Muscle of leg (tissue), 3 donors: ENCODE measurements at regions not wholly inside any gene's neighbourhood (a gene's known extent, or its start where the extent isn't known, plus 50 kb on each side); places are given as distances from the start of the nearest gene placed in this dataset.
"Not testable (repeated sequence)": the region's sequence is repeated elsewhere in the genome, so short reads cannot be mapped to it uniquely, and the experiment has no call there.

Source experiments
- DNase-seq: peaks from one replicate; pipeline ENCODE4 v3.0.0; 2013
- H3K27ac ChIP-seq: one replicate; pipeline ENCODE4 v1.5.1; 2013; ENCODE audit warnings: mild to moderate bottlenecking, low read length, control low read depth
- H3K27me3 ChIP-seq: one replicate; pipeline ENCODE4 v1.6.1; 2013; ENCODE audit warnings: low read length; ENCODE audit not compliant: control insufficient read depth, insufficient read depth
- H3K36me3 ChIP-seq: one replicate; pipeline ENCODE4 v1.6.1; 2013; ENCODE audit warnings: low read length; ENCODE audit not compliant: control insufficient read depth, insufficient read depth
- H3K4me1 ChIP-seq: one replicate; pipeline ENCODE4 v1.6.1; 2013; ENCODE audit warnings: low read length; ENCODE audit not compliant: control insufficient read depth, insufficient read depth
- H3K4me3 ChIP-seq: one replicate; pipeline ENCODE4 v1.5.1; 2013; ENCODE audit warnings: low read length, control low read depth
- H3K9me3 ChIP-seq: replicated peaks from 2 replicates; pipeline ENCODE4 v1.6.1; 2013; ENCODE audit warnings: low read depth, low read length; ENCODE audit not compliant: control insufficient read depth
- WGBS: methylation state at CpG from one replicate; pipeline ENCODE4 v1.1.5; 2013; ENCODE audit warnings: missing lambda C conversion rate; ENCODE audit not compliant: insufficient coverage; 5-methylcytosine and 5-hydroxymethylcytosine counted together

- 60% methylated on average over 4 of the region's 9 CpGs for WGBS
- not testable (repeated sequence) for H3K36me3 ChIP-seq, H3K4me3 ChIP-seq, H3K27ac ChIP-seq, H3K4me1 ChIP-seq, H3K27me3 ChIP-seq, DNase-seq
- peaks cover 24% of the 10 kb centered on the region for H3K9me3 ChIP-seq
Measured at GRCh38 chr14:106389186-106389585, 862.8 kb downstream of the TMEM121 start.

GRCh38 chr14:106390401-106390800, 864.0 kb downstream of the TMEM121 start:
- H3K36me3 ChIP-seq, result no peaks in the 10 kb centered on the region
- peaks cover 29% of the 10 kb centered on the region for H3K9me3 ChIP-seq
- DNase-seq, result no peak
- no peak overlapping the region for H3K4me3 ChIP-seq
- no peak overlapping the region for H3K27ac ChIP-seq
- H3K27me3 ChIP-seq, result no peaks in the 10 kb centered on the region
- no peaks in the 10 kb centered on the region for H3K4me1 ChIP-seq
- WGBS, result 94% methylated on average over 5 of the region's 6 CpGs

- Histone ChIP-seq H3K4me3 (no peak overlapping the region), H3K9me3 (peaks cover 32% of the 10 kb centered on the region), H3K27ac (no peak overlapping the region), H3K4me1 (no peaks in the 10 kb centered on the region), H3K36me3 (no peaks in the 10 kb centered on the region), H3K27me3 (no peaks in the 10 kb centered on the region)
- DNase-seq, result no peak
- WGBS, result 71% methylated on average over 5 of the region's 6 CpGs
Measured at GRCh38 chr14:106390947-106391346, 864.6 kb downstream of the TMEM121 start.

- Histone ChIP-seq H3K4me3 (no peak overlapping the region), H3K27me3 (no peaks in the 10 kb centered on the region), H3K36me3 (no peaks in the 10 kb centered on the region), H3K27ac (no peak overlapping the region), H3K9me3 (peaks cover 44% of the 10 kb centered on the region), H3K4me1 (no peaks in the 10 kb centered on the region)
- DNase-seq, result no peak
- WGBS, result 43% methylated on average over 1 of the region's 2 CpGs
Measured at GRCh38 chr14:106393742-106394141, 867.4 kb downstream of the TMEM121 start.

GRCh38 chr14:106395456-106396050, 869.2 kb downstream of the TMEM121 start:
- no peaks in the 10 kb centered on the region for H3K4me1 ChIP-seq
- H3K27me3 ChIP-seq, result no peaks in the 10 kb centered on the region
- no peak for DNase-seq
- peaks cover 38% of the 10 kb centered on the region for H3K9me3 ChIP-seq
- no peaks in the 10 kb centered on the region for H3K36me3 ChIP-seq
- no peak overlapping the region for H3K27ac ChIP-seq
- 60% methylated on average over 1 of the region's 5 CpGs for WGBS
- H3K4me3 ChIP-seq, result no peak overlapping the region

GRCh38 chr14:106396999-106397398, 870.6 kb downstream of the TMEM121 start:
- H3K27ac ChIP-seq, result no peak overlapping the region
- WGBS, result no CpG with 5 or more reads among the region's 4 CpGs
- DNase-seq, result no peak
- H3K36me3 ChIP-seq, result no peaks in the 10 kb centered on the region
- no peaks in the 10 kb centered on the region for H3K4me1 ChIP-seq
- H3K9me3 ChIP-seq, result peaks cover 29% of the 10 kb centered on the region
- H3K27me3 ChIP-seq, result no peaks in the 10 kb centered on the region
- no peak overlapping the region for H3K4me3 ChIP-seq

- H3K4me1 ChIP-seq, H3K27ac ChIP-seq, H3K27me3 ChIP-seq, DNase-seq, H3K36me3 ChIP-seq, H3K4me3 ChIP-seq: not testable (repeated sequence)
- peaks cover 20% of the 10 kb centered on the region for H3K9me3 ChIP-seq
- WGBS, result 73% methylated on average over 22 of the region's 42 CpGs
Measured at GRCh38 chr14:106398931-106399331, 872.5 kb downstream of the TMEM121 start.

- H3K27ac ChIP-seq, H3K36me3 ChIP-seq, H3K4me1 ChIP-seq, H3K9me3 ChIP-seq, H3K4me3 ChIP-seq, H3K27me3 ChIP-seq, DNase-seq: not testable (repeated sequence)
- 73% methylated on average over 24 of the region's 46 CpGs for WGBS
Measured at GRCh38 chr14:106401316-106401715, 874.9 kb downstream of the TMEM121 start.

- H3K27ac ChIP-seq, H3K4me1 ChIP-seq, H3K36me3 ChIP-seq, H3K4me3 ChIP-seq, H3K27me3 ChIP-seq, DNase-seq, H3K9me3 ChIP-seq: not testable (repeated sequence)
- WGBS, result 69% methylated on average over 2 of the region's 9 CpGs
Measured at GRCh38 chr14:106410229-106410628, 883.8 kb downstream of the TMEM121 start.

GRCh38 chr14:106414464-106414863, 888.1 kb downstream of the TMEM121 start:
- Histone ChIP-seq H3K4me3 (no peak overlapping the region), H3K27me3 (no peaks in the 10 kb centered on the region), H3K9me3 (peaks cover 24% of the 10 kb centered on the region), H3K4me1 (no peaks in the 10 kb centered on the region), H3K27ac (no peak overlapping the region), H3K36me3 (no peaks in the 10 kb centered on the region)
- DNase-seq, result no peak
- no CpG with 5 or more reads among the region's 1 CpG for WGBS
